ENCODE measurements at regions not wholly inside any gene's neighbourhood (a gene's known extent, or its start where the extent isn't known, plus 50 kb on each side); places are given as distances from the start of the nearest gene placed in this dataset.
A peak's percentile ranks its signal among the peaks of the same experiment; 100 is the strongest.

DNA sequence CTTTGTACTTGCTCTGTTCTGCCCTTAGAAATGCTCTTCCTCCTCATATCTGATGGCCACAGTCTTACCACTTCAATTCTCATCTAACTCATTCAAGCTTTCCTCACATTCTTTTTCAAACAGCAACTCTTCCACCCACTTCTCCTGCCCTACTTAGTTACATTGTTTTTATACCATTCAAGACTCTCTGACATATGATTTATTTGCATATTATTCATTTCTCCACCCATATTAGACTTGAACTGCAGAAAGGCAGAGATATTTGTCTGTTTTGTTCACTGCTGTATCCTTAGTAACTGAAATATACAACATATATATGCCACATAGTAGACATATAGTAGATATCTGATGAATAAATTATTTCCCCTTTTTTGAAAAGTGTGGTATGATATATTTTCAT lies 95.5 kb upstream of the DCN start:
- intact Hi-C loops (cut with DNase I) = no loop called here
- DNase-seq (ENCODE audit: low spot score) = no peak
- H3K27me3 ChIP-seq (replicated peaks; ENCODE audit: insufficient read depth) = no peaks in the 10 kb centered on the region
- no peaks in the 10 kb centered on the region for H3K4me1 ChIP-seq (replicated peaks)
- no peak overlapping the region for H3K4me3 ChIP-seq
- TF ChIP-seq POLR2A (IDR thresholded peaks at IDR 0.05) (no peak), POLR2AphosphoS5 (IDR thresholded peaks at IDR 0.05) (no peak)
- TF ChIP-seq, protein P1, sequence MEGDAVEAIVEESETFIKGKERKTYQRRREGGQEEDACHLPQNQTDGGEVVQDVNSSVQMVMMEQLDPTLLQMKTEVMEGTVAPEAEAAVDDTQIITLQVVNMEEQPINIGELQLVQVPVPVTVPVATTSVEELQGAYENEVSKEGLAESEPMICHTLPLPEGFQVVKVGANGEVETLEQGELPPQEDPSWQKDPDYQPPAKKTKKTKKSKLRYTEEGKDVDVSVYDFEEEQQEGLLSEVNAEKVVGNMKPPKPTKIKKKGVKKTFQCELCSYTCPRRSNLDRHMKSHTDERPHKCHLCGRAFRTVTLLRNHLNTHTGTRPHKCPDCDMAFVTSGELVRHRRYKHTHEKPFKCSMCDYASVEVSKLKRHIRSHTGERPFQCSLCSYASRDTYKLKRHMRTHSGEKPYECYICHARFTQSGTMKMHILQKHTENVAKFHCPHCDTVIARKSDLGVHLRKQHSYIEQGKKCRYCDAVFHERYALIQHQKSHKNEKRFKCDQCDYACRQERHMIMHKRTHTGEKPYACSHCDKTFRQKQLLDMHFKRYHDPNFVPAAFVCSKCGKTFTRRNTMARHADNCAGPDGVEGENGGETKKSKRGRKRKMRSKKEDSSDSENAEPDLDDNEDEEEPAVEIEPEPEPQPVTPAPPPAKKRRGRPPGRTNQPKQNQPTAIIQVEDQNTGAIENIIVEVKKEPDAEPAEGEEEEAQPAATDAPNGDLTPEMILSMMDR (IDR thresholded peaks at IDR 0.05) = no peak
- no peaks in the 10 kb centered on the region for H3K9me3 ChIP-seq
- H3K27ac ChIP-seq = no peak overlapping the region
- no peaks in the 10 kb centered on the region for H3K36me3 ChIP-seq

DNA sequence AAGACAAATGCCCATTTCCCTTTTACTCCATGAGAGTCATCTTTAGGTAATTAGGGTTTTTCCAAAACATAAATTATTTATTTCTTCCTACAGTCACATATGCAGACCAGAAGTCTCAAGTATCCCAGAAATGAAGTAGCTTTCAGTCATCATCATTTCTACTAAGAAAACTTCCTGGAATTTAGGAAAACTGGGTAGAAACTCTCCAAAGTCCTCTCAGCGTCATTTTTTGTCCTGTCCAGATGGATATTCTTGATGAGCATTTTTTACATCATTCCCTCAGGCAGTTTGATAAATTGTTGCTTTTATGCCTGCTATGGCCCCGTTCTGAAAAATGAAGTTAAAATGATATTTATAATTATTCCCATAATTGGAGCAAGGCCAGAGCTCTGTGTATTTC lies 93.9 kb upstream of the DCN start:
- H3K4me1 ChIP-seq (replicated peaks) = no peaks in the 10 kb centered on the region
- WGBS = 66% methylated on average over 2 of the region's 2 CpGs
- H3K27ac ChIP-seq = no peak overlapping the region
- no peaks in the 10 kb centered on the region for H3K36me3 ChIP-seq
- H3K4me3 ChIP-seq = no peak overlapping the region
- no peak for DNase-seq (ENCODE audit: low spot score)
- intact Hi-C loops (cut with DNase I) = no loop called here
- no peaks in the 10 kb centered on the region for H3K9me3 ChIP-seq
- no peaks in the 10 kb centered on the region for H3K27me3 ChIP-seq (replicated peaks; ENCODE audit: insufficient read depth)
- TF ChIP-seq, protein P1 (IDR thresholded peaks at IDR 0.05) = no peak
- TF ChIP-seq POLR2AphosphoS5 (IDR thresholded peaks at IDR 0.05) (no peak), POLR2A (IDR thresholded peaks at IDR 0.05) (no peak)

DNA sequence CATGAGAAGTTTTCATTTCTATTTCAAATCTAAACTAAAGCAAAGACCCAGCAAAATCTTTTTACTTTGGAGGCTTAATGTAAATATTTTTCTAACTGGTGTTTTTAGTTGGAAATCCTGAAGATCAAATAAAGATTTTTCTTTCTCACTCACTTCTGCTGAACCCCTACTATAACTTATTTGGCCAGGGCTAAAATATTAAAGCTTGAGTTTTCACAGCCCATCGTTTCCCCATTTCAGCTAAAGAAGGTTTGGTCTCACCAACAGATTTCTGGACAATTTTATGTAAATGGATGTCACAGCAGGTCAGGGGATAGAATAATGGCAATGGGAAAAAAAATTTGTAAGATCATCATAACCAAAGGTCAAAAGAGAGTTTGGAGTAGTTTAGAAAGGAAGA lies 92.7 kb upstream of the DCN start:
- intact Hi-C loops (cut with DNase I) = no loop called here
- Histone ChIP-seq H3K9me3 (no peaks in the 10 kb centered on the region), H3K36me3 (no peaks in the 10 kb centered on the region), H3K27me3 (replicated peaks; ENCODE audit: insufficient read depth) (no peaks in the 10 kb centered on the region), H3K27ac (peak overlapping the region in 1 of 2 donors; percentile 6), H3K4me1 (replicated peaks) (no peaks in the 10 kb centered on the region), H3K4me3 (no peak overlapping the region)
- no peak for DNase-seq (ENCODE audit: low spot score)
- TF ChIP-seq POLR2A (IDR thresholded peaks at IDR 0.05) (no peak), POLR2AphosphoS5 (IDR thresholded peaks at IDR 0.05) (no peak)
- TF ChIP-seq, protein P1 (IDR thresholded peaks at IDR 0.05) = no peak
- WGBS = 32% methylated on average over 1 of the region's 1 CpG

DNA sequence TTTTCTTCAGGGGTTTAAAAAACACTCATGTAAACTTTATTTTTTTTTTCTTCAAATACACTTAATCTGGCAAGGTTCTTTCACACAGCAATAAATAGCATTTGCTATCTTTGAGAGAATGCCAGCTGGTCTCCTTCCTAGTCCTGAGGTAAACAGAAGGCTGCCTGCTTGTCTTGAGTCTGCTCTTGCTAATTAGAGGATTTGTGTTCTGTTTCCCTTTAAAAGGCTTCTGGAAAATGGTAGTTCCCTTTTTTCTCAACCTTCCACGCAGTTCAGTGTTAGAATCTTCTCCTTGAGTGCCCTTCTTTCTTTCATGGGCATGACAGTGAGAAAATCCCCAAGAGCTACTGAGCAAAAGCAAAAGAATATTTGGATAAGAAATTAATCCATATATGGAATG lies 92.3 kb upstream of the DCN start:
- peak; percentile 9 for DNase-seq (ENCODE audit: low spot score)

DNA sequence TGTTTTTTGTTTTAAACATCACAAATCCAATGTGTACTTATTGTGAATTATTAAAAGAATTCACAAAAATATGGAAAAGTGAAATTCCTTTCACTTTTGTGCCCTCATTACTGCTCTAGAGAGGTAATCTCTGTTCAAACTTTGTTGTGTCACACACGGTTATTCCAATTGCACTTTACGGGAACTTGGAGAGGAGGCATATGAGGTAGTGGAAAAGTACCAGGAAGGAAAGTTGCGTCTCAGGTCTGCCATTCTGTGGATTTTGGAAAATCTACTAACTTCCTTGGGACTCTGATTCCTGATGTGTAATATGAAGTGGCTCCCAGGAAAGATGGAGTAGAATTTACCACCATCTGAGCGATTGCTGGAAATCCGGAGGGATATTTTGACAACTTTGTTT lies 90.9 kb upstream of the DCN start:
- H3K27ac ChIP-seq = peak overlapping the region in 1 of 2 donors; percentile 42
- no peak overlapping the region for H3K4me3 ChIP-seq
- WGBS = 68% methylated on average over 5 of the region's 5 CpGs
- no peaks in the 10 kb centered on the region for H3K27me3 ChIP-seq (replicated peaks; ENCODE audit: insufficient read depth)
- TF ChIP-seq POLR2AphosphoS5 (IDR thresholded peaks at IDR 0.05) (peak; percentile 8), POLR2A (IDR thresholded peaks at IDR 0.05) (no peak)
- DNase-seq (ENCODE audit: low spot score) = no peak
- intact Hi-C loops (cut with DNase I) = no loop called here
- no peaks in the 10 kb centered on the region for H3K9me3 ChIP-seq
- H3K4me1 ChIP-seq (replicated peaks) = no peaks in the 10 kb centered on the region
- no peaks in the 10 kb centered on the region for H3K36me3 ChIP-seq

More for the DNA sequence above, 92.3 kb upstream of the DCN start:
- WGBS = 0% methylated on average over 1 of the region's 1 CpG
- Histone ChIP-seq H3K36me3 (no peaks in the 10 kb centered on the region), H3K4me3 (no peak overlapping the region), H3K9me3 (no peaks in the 10 kb centered on the region), H3K4me1 (replicated peaks) (no peaks in the 10 kb centered on the region), H3K27ac (peak overlapping the region in 1 of 2 donors; percentile 6), H3K27me3 (replicated peaks; ENCODE audit: insufficient read depth) (no peaks in the 10 kb centered on the region)
- intact Hi-C loops (cut with DNase I) = no loop called here
- TF ChIP-seq POLR2A (IDR thresholded peaks at IDR 0.05) (no peak), POLR2AphosphoS5 (IDR thresholded peaks at IDR 0.05) (no peak)
- TF ChIP-seq, protein P1 (IDR thresholded peaks at IDR 0.05) = no peak
